ENCODE measurements at regions not wholly inside any gene's neighbourhood (a gene's known extent, or its start where the extent isn't known, plus 50 kb on each side); places are given as distances from the start of the nearest gene placed in this dataset.

DNA sequence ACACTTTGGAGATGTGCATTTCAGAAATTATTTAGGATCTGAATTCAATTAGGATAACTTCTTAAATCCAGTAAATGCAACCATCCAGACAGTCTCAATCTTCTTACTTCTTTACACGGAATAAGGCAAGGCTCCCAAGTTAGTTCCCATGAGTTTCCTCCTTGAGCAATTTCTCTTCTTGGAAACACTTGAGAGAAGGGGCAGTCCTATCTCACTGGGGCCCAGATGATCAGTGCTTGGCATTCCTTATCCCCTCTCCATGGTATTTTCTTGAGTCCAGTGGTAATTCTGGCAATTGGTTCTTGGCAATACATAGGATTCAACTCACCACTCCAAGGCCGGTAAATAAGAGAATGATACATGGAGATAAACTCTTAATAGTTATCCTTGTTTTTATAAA is 87.1 kb upstream of the PTHLH start:
- Histone ChIP-seq H3K9me3 (ENCODE audit: low read depth, low read length) (no peaks in the 10 kb centered on the region), H3K4me3 (ENCODE audit: insufficient read depth, low read length) (no peak overlapping the region), H3K4me2 (ENCODE audit: insufficient read depth, low read length) (no peak overlapping the region), H3K27ac (ENCODE audit: low read depth, low read length) (no peak overlapping the region), H3K79me2 (ENCODE audit: insufficient read depth, low read length) (no peaks in the 10 kb centered on the region), H3K36me3 (ENCODE audit: insufficient read depth, low read length) (no peaks in the 10 kb centered on the region), H3K4me1 (ENCODE audit: insufficient read depth, low read length) (no peaks in the 10 kb centered on the region), H3K27me3 (ENCODE audit: insufficient read depth, low read length) (no peaks in the 10 kb centered on the region), H2AFZ (ENCODE audit: low read length) (no peak overlapping the region), H4K20me1 (ENCODE audit: insufficient read depth, low read length) (no peaks in the 10 kb centered on the region)
- no peak for DNase-seq (ENCODE audit: insufficient read length, low spot score, missing footprints)
- TF ChIP-seq, protein P1, sequence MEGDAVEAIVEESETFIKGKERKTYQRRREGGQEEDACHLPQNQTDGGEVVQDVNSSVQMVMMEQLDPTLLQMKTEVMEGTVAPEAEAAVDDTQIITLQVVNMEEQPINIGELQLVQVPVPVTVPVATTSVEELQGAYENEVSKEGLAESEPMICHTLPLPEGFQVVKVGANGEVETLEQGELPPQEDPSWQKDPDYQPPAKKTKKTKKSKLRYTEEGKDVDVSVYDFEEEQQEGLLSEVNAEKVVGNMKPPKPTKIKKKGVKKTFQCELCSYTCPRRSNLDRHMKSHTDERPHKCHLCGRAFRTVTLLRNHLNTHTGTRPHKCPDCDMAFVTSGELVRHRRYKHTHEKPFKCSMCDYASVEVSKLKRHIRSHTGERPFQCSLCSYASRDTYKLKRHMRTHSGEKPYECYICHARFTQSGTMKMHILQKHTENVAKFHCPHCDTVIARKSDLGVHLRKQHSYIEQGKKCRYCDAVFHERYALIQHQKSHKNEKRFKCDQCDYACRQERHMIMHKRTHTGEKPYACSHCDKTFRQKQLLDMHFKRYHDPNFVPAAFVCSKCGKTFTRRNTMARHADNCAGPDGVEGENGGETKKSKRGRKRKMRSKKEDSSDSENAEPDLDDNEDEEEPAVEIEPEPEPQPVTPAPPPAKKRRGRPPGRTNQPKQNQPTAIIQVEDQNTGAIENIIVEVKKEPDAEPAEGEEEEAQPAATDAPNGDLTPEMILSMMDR (IDR thresholded peaks at IDR 0.05; ENCODE audit: extremely low read depth, low read depth, low read length), result no peak

DNA sequence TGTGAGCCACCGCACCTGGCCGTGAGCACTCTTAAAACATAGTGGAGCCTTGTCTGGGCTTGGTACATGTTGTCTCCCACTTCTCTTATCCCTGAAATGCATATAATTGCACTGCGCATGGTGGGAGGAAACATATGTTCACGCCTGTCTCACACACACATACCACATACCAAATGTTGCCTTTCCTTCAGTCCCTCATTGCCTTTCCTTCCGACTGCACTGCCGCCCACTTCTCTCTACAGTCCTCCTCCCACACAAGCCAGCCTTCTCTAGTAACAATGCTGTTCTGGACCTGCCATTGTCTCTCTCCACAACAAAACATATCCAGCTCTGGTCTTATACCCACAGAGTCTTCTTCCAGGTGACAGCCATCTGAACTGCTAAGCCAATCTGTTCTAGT is 88.3 kb upstream of the PTHLH start:
- Histone ChIP-seq H3K9me3 (ENCODE audit: low read depth, low read length) (no peaks in the 10 kb centered on the region), H3K27ac (ENCODE audit: low read depth, low read length) (no peak overlapping the region), H3K4me2 (ENCODE audit: insufficient read depth, low read length) (no peak overlapping the region), H4K20me1 (ENCODE audit: insufficient read depth, low read length) (no peaks in the 10 kb centered on the region), H3K36me3 (ENCODE audit: insufficient read depth, low read length) (no peaks in the 10 kb centered on the region), H3K27me3 (ENCODE audit: insufficient read depth, low read length) (no peaks in the 10 kb centered on the region), H3K4me3 (ENCODE audit: insufficient read depth, low read length) (no peak overlapping the region), H2AFZ (ENCODE audit: low read length) (no peak overlapping the region), H3K4me1 (ENCODE audit: insufficient read depth, low read length) (no peaks in the 10 kb centered on the region), H3K79me2 (ENCODE audit: insufficient read depth, low read length) (no peaks in the 10 kb centered on the region)
- no peak for DNase-seq (ENCODE audit: insufficient read length, low spot score, missing footprints)
- TF ChIP-seq, protein P1 (IDR thresholded peaks at IDR 0.05; ENCODE audit: extremely low read depth, low read depth, low read length), result no peak

DNA sequence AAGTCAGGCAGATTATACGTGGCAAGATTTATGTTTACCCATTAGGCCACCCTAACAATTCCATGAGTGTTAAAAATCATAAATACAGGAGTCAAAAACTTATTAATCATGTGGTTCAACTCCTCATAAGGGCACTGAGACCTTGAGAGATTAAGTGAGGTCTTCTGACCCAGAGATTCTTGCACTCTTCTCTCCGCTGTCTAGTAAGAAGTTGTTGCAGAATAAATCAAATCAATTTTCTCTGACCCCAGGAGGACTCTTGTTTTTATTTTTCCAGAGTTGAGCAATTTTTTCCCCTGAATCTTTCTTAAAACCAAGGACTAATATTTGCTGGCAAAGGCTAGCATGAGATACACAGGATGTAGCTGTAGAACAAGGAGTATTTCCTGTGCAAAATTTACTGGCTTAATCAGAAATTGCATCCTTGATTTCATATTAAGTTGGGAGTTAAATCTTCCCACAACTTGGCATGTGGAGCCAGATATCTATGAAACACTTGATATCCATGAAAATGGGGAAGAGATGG is 90.9 kb upstream of the PTHLH start:
- no peak overlapping the region for H3K27ac ChIP-seq (ENCODE audit: low read depth, low read length)
- no peaks in the 10 kb centered on the region for H3K79me2 ChIP-seq (ENCODE audit: insufficient read depth, low read length)
- no peak overlapping the region for H3K4me3 ChIP-seq (ENCODE audit: insufficient read depth, low read length)
- DNase-seq (ENCODE audit: insufficient read length, low spot score, missing footprints), result no peak
- no peaks in the 10 kb centered on the region for H3K27me3 ChIP-seq (ENCODE audit: insufficient read depth, low read length)
- no peak overlapping the region for H2AFZ ChIP-seq (ENCODE audit: low read length)
- TF ChIP-seq, protein P1 (IDR thresholded peaks at IDR 0.05; ENCODE audit: extremely low read depth, low read depth, low read length), result no peak
- no peaks in the 10 kb centered on the region for H3K4me1 ChIP-seq (ENCODE audit: insufficient read depth, low read length)
- H4K20me1 ChIP-seq (ENCODE audit: insufficient read depth, low read length), result no peaks in the 10 kb centered on the region
- no peaks in the 10 kb centered on the region for H3K9me3 ChIP-seq (ENCODE audit: low read depth, low read length)
- H3K4me2 ChIP-seq (ENCODE audit: insufficient read depth, low read length), result no peak overlapping the region
- no peaks in the 10 kb centered on the region for H3K36me3 ChIP-seq (ENCODE audit: insufficient read depth, low read length)

DNA sequence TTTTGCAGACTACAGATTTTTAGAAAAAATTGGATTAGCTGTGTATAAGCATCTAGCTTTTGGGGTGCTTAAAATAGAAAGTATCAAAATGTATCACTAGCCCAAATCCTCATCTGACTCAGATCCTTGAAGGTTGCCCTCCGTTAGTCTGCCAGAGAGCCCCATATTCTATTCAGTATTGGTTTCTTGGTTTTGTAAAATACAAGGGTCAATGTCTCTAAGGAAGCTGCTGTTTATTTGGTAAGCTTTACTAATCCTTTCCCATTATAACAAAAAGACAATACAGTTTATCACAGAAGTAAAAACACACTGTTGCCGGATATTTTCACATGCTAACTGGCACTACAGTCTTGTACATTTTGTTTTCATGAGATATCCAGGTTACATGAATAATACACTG is 92.8 kb upstream of the PTHLH start:
- H3K9me3 ChIP-seq (ENCODE audit: low read depth, low read length), result no peaks in the 10 kb centered on the region
- H3K36me3 ChIP-seq (ENCODE audit: insufficient read depth, low read length), result no peaks in the 10 kb centered on the region
- no peaks in the 10 kb centered on the region for H4K20me1 ChIP-seq (ENCODE audit: insufficient read depth, low read length)
- no peak overlapping the region for H3K4me2 ChIP-seq (ENCODE audit: insufficient read depth, low read length)
- TF ChIP-seq, protein P1 (IDR thresholded peaks at IDR 0.05; ENCODE audit: extremely low read depth, low read depth, low read length), result no peak
- no peak overlapping the region for H3K27ac ChIP-seq (ENCODE audit: low read depth, low read length)
- H2AFZ ChIP-seq (ENCODE audit: low read length), result no peak overlapping the region
- no peaks in the 10 kb centered on the region for H3K79me2 ChIP-seq (ENCODE audit: insufficient read depth, low read length)
- no peak for DNase-seq (ENCODE audit: insufficient read length, low spot score, missing footprints)
- H3K4me3 ChIP-seq (ENCODE audit: insufficient read depth, low read length), result no peak overlapping the region
- no peaks in the 10 kb centered on the region for H3K27me3 ChIP-seq (ENCODE audit: insufficient read depth, low read length)
- no peaks in the 10 kb centered on the region for H3K4me1 ChIP-seq (ENCODE audit: insufficient read depth, low read length)
